ENCODE measurements at regions not wholly inside any gene's neighbourhood (a gene's known extent, or its start where the extent isn't known, plus 50 kb on each side); places are given as distances from the start of the nearest gene placed in this dataset.

DNA sequence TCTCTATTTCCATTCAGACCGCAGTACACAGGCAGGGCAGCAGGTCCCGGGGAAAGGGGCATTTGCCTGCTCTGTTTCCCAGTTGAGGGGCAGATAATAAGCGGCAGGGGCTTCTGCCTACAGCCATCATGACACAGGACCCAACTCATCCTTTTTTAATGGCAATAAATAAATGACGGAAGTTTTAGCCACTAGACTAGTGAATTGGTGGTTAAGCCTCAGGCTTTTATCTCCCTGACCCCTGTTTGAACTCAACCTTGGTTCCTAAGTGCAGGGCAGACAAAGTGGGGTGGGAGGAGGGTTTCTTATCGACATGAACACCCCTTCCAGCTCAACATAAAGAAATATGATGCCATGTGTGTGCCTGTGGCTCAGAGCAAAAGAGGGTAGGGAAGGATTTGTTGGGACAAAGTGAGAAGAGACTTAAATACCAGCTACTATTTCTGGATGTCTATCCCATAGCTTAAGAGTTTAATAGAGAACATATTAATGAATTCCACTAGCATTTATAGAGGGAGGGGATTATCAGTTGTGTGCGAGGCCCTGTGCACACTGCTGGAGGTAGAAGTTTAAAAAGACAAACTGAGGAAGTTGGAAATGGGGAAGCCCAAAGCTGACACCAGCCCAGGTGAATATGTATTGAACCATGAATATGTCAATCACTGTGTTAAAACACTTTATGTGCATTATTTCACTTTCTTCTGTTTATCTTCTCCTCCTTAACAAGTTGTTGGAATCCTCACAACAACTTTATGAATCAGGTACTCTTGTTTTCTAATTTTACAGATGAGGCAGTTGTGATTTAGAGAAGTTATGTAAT, 939.4 kb downstream of the MCTP2 start:
- TF ChIP-seq, protein P1, sequence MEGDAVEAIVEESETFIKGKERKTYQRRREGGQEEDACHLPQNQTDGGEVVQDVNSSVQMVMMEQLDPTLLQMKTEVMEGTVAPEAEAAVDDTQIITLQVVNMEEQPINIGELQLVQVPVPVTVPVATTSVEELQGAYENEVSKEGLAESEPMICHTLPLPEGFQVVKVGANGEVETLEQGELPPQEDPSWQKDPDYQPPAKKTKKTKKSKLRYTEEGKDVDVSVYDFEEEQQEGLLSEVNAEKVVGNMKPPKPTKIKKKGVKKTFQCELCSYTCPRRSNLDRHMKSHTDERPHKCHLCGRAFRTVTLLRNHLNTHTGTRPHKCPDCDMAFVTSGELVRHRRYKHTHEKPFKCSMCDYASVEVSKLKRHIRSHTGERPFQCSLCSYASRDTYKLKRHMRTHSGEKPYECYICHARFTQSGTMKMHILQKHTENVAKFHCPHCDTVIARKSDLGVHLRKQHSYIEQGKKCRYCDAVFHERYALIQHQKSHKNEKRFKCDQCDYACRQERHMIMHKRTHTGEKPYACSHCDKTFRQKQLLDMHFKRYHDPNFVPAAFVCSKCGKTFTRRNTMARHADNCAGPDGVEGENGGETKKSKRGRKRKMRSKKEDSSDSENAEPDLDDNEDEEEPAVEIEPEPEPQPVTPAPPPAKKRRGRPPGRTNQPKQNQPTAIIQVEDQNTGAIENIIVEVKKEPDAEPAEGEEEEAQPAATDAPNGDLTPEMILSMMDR (IDR thresholded peaks at IDR 0.05): no peak
- TF ChIP-seq EP300 (IDR thresholded peaks at IDR 0.05) (no peak), POLR2A (IDR thresholded peaks at IDR 0.05) (no peak), POLR2AphosphoS5 (IDR thresholded peaks at IDR 0.05) (no peak)

All from suprapubic skin (tissue), 4 donors.